ENCODE measurements at regions not wholly inside any gene's neighbourhood (a gene's known extent, or its start where the extent isn't known, plus 50 kb on each side); places are given as distances from the start of the nearest gene placed in this dataset.

- Histone ChIP-seq H3K4me3 (no peak overlapping the region), H3K27me3 (no peaks in the 10 kb centered on the region), H3K27ac (no peak overlapping the region), H3K9me3 (no peaks in the 10 kb centered on the region), H3K4me1 (no peaks in the 10 kb centered on the region), H3K36me3 (no peaks in the 10 kb centered on the region)
- TF ChIP-seq CTCF (IDR thresholded peaks at IDR 0.05) (no peak), POLR2A (IDR thresholded peaks at IDR 0.05) (no peak), EP300 (IDR thresholded peaks at IDR 0.05) (no peak), POLR2AphosphoS5 (IDR thresholded peaks at IDR 0.05) (no peak)
- 79 to 89% (median 81%) methylated on average over 4 of the region's 4 CpGs for WGBS, 5 donors
- DNase-seq: no peak
- intact Hi-C loops (cut with DNase I; ENCODE audit: low total_unique reads): no loop called here
Measured at GRCh38 chr5:36792560-36793180, 83.9 kb upstream of the NIPBL start.

- Histone ChIP-seq H3K27me3 (no peaks in the 10 kb centered on the region), H3K27ac (no peak overlapping the region), H3K36me3 (no peaks in the 10 kb centered on the region), H3K4me1 (no peaks in the 10 kb centered on the region), H3K4me3 (no peak overlapping the region), H3K9me3 (no peaks in the 10 kb centered on the region)
- intact Hi-C loops (cut with DNase I; ENCODE audit: low total_unique reads): no loop called here
- TF ChIP-seq POLR2AphosphoS5 (IDR thresholded peaks at IDR 0.05) (no peak), POLR2A (IDR thresholded peaks at IDR 0.05) (no peak), CTCF (IDR thresholded peaks at IDR 0.05) (no peak), EP300 (IDR thresholded peaks at IDR 0.05) (no peak)
- WGBS, 5 donors: 86 to 93% (median 88%) methylated on average over 4 of the region's 4 CpGs
- DNase-seq: no peak
Measured at GRCh38 chr5:36795366-36795765, 81.2 kb upstream of the NIPBL start.

- no peak overlapping the region for H3K27ac ChIP-seq
- 63 to 75% (median 65%) methylated on average over 3 of the region's 3 CpGs for WGBS, 5 donors
- intact Hi-C loops (cut with DNase I; ENCODE audit: low total_unique reads): no loop called here
- TF ChIP-seq POLR2A (IDR thresholded peaks at IDR 0.05) (no peak), CTCF (IDR thresholded peaks at IDR 0.05) (no peak), POLR2AphosphoS5 (IDR thresholded peaks at IDR 0.05) (no peak), EP300 (IDR thresholded peaks at IDR 0.05) (no peak)
- H3K4me1 ChIP-seq: no peaks in the 10 kb centered on the region
- no peaks in the 10 kb centered on the region for H3K9me3 ChIP-seq
- H3K36me3 ChIP-seq: no peaks in the 10 kb centered on the region
- no peak for DNase-seq
- no peaks in the 10 kb centered on the region for H3K27me3 ChIP-seq
- no peak overlapping the region for H3K4me3 ChIP-seq
Measured at GRCh38 chr5:36796155-36796554, 80.4 kb upstream of the NIPBL start.

- Histone ChIP-seq H3K27me3 (no peaks in the 10 kb centered on the region), H3K36me3 (no peaks in the 10 kb centered on the region), H3K9me3 (no peaks in the 10 kb centered on the region), H3K4me1 (no peaks in the 10 kb centered on the region), H3K27ac (no peak overlapping the region), H3K4me3 (no peak overlapping the region)
- intact Hi-C loops (cut with DNase I; ENCODE audit: low total_unique reads): no loop called here
- DNase-seq: no peak
- no peak for TF ChIP-seq CTCF (IDR thresholded peaks at IDR 0.05)
- no peak for TF ChIP-seq EP300 (IDR thresholded peaks at IDR 0.05)
- no peak for TF ChIP-seq POLR2A (IDR thresholded peaks at IDR 0.05)
Measured at GRCh38 chr5:36801523-36801922, 75.0 kb upstream of the NIPBL start.
